ENCODE measurements at regions not wholly inside any gene's neighbourhood (a gene's known extent, or its start where the extent isn't known, plus 50 kb on each side); places are given as distances from the start of the nearest gene placed in this dataset.

GRCh38 chr2:64730551-64731262 is 77.0 kb upstream of the SERTAD2 start:
- Histone ChIP-seq H3K79me2 (ENCODE audit: insufficient read depth, low read length) (no peaks in the 10 kb centered on the region), H3K18ac (ENCODE audit: insufficient read length, low read depth, low read length) (no peak overlapping the region), H3K79me1 (ENCODE audit: insufficient read depth, low read depth, low read length, poor library complexity, severe bottlenecking) (no peaks in the 10 kb centered on the region), H3K4me2 (ENCODE audit: insufficient read depth, insufficient read length, low read length) (no peak overlapping the region), H3K9me3 (ENCODE audit: control insufficient read depth, low read depth, low read length) (no peaks in the 10 kb centered on the region), H3K14ac (ENCODE audit: insufficient read depth, low read length) (no peak overlapping the region), H3K56ac (ENCODE audit: insufficient read length, low read depth, low read length) (no peak overlapping the region), H4K5ac (ENCODE audit: insufficient read length, low read depth, low read length) (no peak overlapping the region), H4K91ac (ENCODE audit: insufficient read length, low read depth, low read length) (no peak overlapping the region), H3K27ac (ENCODE audit: insufficient read length, low read depth, low read length) (no peak overlapping the region), H3T11ph (ENCODE audit: low read length) (no peak overlapping the region), H2BK12ac (ENCODE audit: insufficient read length, low read depth, low read length) (no peak overlapping the region), H2BK15ac (ENCODE audit: low read depth, low read length) (no peak overlapping the region), H3K27me3 (ENCODE audit: insufficient read depth, low read length) (no peaks in the 10 kb centered on the region), H2BK20ac (ENCODE audit: low read depth, low read length, poor library complexity, severe bottlenecking) (no peak overlapping the region), H2BK120ac (ENCODE audit: low read depth, low read length, poor library complexity, severe bottlenecking) (no peak overlapping the region), H2AK5ac (ENCODE audit: insufficient read length, low read length) (no peak overlapping the region), H2AFZ (ENCODE audit: low read length) (no peak overlapping the region), H3K4ac (ENCODE audit: low read depth, low read length) (no peak overlapping the region), H4K8ac (replicated peaks; ENCODE audit: insufficient read length, low read depth, low read length) (no peak overlapping the region), H3K23ac (ENCODE audit: insufficient read length, low read depth, low read length) (no peak overlapping the region), H3K9ac (ENCODE audit: extremely low read depth, insufficient read length, low read length) (no peak overlapping the region), H3K23me2 (ENCODE audit: insufficient read length, low read depth, low read length, poor library complexity, severe bottlenecking) (no peaks in the 10 kb centered on the region), H3K4me1 (ENCODE audit: insufficient read depth, low read length) (peaks cover 2% of the 10 kb centered on the region), H2BK5ac (ENCODE audit: insufficient read length, low read length) (no peak overlapping the region), H4K20me1 (ENCODE audit: control insufficient read depth, insufficient read depth, insufficient read length) (no peaks in the 10 kb centered on the region)
- TF ChIP-seq CTCF (conservative IDR thresholded peaks at IDR 0.05): no peak
- no peaks in the 10 kb centered on the region for H3K36me3 Mint-ChIP-seq (ENCODE audit: insufficient read depth in 1 of 3, low read depth in 3 of 3)
- H3K27me3 Mint-ChIP-seq (ENCODE audit: low read depth): peaks cover 2% of the 10 kb centered on the region; the same call in 1 of the 2 replicates
- no peak for DNase-seq
- no peak overlapping the region for H3K4me3 Mint-ChIP-seq
- H3K27ac Mint-ChIP-seq: peak overlapping the region in 1 of 3 experiments; percentile 10; a peak in 1 of 7 replicates
- H3K4me1 Mint-ChIP-seq: peaks cover 25% of the 10 kb centered on the region in 2 experiments
- no CpG with 5 or more reads among the region's 9 CpGs for WGBS (ENCODE audit: extremely low coverage, insufficient read length, low lambda C conversion rate)
- H3K9me3 Mint-ChIP-seq: no peaks in the 10 kb centered on the region

All from H9 (cell line).